ENCODE measurements at regions not wholly inside any gene's neighbourhood (a gene's known extent, or its start where the extent isn't known, plus 50 kb on each side); places are given as distances from the start of the nearest gene placed in this dataset.

GRCh38 chr1:115230281-115230680, 107.8 kb downstream of the NGF start:
- H3K36me3 Mint-ChIP-seq (ENCODE audit: insufficient read depth in 1 of 3, low read depth in 3 of 3) = no peaks in the 10 kb centered on the region
- Histone ChIP-seq H2BK12ac (ENCODE audit: insufficient read length, low read depth, low read length) (no peak overlapping the region), H2BK15ac (ENCODE audit: low read depth, low read length) (no peak overlapping the region), H3K4me1 (ENCODE audit: insufficient read depth, low read length) (no peaks in the 10 kb centered on the region), H3K14ac (ENCODE audit: insufficient read depth, low read length) (no peak overlapping the region), H4K20me1 (ENCODE audit: control insufficient read depth, insufficient read depth, insufficient read length) (no peaks in the 10 kb centered on the region), H3K18ac (ENCODE audit: insufficient read length, low read depth, low read length) (no peak overlapping the region), H2BK5ac (ENCODE audit: insufficient read length, low read length) (no peak overlapping the region), H3K4ac (ENCODE audit: low read depth, low read length) (no peak overlapping the region), H3K27ac (ENCODE audit: insufficient read length, low read depth, low read length) (no peak overlapping the region), H3K79me1 (ENCODE audit: insufficient read depth, low read depth, low read length, poor library complexity, severe bottlenecking) (no peaks in the 10 kb centered on the region), H4K5ac (ENCODE audit: insufficient read length, low read depth, low read length) (no peak overlapping the region), H3K4me2 (ENCODE audit: insufficient read depth, insufficient read length, low read length) (no peak overlapping the region), H4K8ac (replicated peaks; ENCODE audit: insufficient read length, low read depth, low read length) (no peak overlapping the region), H2AK5ac (ENCODE audit: insufficient read length, low read length) (no peak overlapping the region), H4K91ac (ENCODE audit: insufficient read length, low read depth, low read length) (no peak overlapping the region), H3K27me3 (ENCODE audit: insufficient read depth, low read length) (no peaks in the 10 kb centered on the region), H3K56ac (ENCODE audit: insufficient read length, low read depth, low read length) (no peak overlapping the region), H2BK20ac (ENCODE audit: low read depth, low read length, poor library complexity, severe bottlenecking) (no peak overlapping the region), H3K23me2 (ENCODE audit: insufficient read length, low read depth, low read length, poor library complexity, severe bottlenecking) (no peaks in the 10 kb centered on the region), H3K9ac (ENCODE audit: extremely low read depth, insufficient read length, low read length) (no peak overlapping the region), H3K9me3 (ENCODE audit: control insufficient read depth, low read depth, low read length) (no peaks in the 10 kb centered on the region), H3K23ac (ENCODE audit: insufficient read length, low read depth, low read length) (no peak overlapping the region), H2AFZ (ENCODE audit: low read length) (no peak overlapping the region), H3K79me2 (ENCODE audit: insufficient read depth, low read length) (no peaks in the 10 kb centered on the region), H2BK120ac (ENCODE audit: low read depth, low read length, poor library complexity, severe bottlenecking) (no peak overlapping the region), H3T11ph (ENCODE audit: low read length) (no peak overlapping the region)
- no peaks in the 10 kb centered on the region for H3K9me3 Mint-ChIP-seq
- no peaks in the 10 kb centered on the region for H3K4me1 Mint-ChIP-seq
- no peak overlapping the region for H3K4me3 Mint-ChIP-seq
- no peaks in the 10 kb centered on the region for H3K27me3 Mint-ChIP-seq (ENCODE audit: low read depth)
- DNase-seq = no peak
- WGBS (ENCODE audit: extremely low coverage, insufficient read length, low lambda C conversion rate) = no CpG with 5 or more reads among the region's 3 CpGs
- no peak for TF ChIP-seq CTCF (conservative IDR thresholded peaks at IDR 0.05)
- H3K27ac Mint-ChIP-seq = no peak overlapping the region
